ENCODE measurements at regions not wholly inside any gene's neighbourhood (a gene's known extent, or its start where the extent isn't known, plus 50 kb on each side); places are given as distances from the start of the nearest gene placed in this dataset.

DNA sequence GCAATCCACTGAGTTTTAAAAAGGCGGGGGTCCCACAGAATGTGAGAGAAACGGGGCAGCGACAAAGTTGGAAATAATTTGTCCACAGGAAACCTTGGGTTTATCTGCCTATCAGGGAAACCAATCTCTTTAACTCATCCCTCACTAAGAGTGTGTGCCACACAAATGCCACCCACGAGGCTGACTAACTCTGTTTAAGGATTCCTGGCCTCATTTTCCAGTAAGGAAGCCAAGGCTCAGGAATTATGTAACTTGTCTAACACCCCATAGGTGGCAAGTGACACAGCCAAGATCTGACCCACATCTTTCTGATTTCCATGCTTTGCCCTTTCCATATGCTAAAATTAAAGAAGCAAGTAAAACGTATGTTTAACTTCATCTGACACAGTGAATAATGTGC is 263.2 kb downstream of the CNTN3 start:
- TF ChIP-seq POLR2A (IDR thresholded peaks at IDR 0.05) (no peak), POLR2AphosphoS5 (IDR thresholded peaks at IDR 0.05) (no peak)
- TF ChIP-seq, protein P1, sequence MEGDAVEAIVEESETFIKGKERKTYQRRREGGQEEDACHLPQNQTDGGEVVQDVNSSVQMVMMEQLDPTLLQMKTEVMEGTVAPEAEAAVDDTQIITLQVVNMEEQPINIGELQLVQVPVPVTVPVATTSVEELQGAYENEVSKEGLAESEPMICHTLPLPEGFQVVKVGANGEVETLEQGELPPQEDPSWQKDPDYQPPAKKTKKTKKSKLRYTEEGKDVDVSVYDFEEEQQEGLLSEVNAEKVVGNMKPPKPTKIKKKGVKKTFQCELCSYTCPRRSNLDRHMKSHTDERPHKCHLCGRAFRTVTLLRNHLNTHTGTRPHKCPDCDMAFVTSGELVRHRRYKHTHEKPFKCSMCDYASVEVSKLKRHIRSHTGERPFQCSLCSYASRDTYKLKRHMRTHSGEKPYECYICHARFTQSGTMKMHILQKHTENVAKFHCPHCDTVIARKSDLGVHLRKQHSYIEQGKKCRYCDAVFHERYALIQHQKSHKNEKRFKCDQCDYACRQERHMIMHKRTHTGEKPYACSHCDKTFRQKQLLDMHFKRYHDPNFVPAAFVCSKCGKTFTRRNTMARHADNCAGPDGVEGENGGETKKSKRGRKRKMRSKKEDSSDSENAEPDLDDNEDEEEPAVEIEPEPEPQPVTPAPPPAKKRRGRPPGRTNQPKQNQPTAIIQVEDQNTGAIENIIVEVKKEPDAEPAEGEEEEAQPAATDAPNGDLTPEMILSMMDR (IDR thresholded peaks at IDR 0.05) = no peak

Measured in stomach (tissue), 4 donors.